WI38 (cell line): ENCODE measurements at regions not wholly inside any gene's neighbourhood (a gene's known extent, or its start where the extent isn't known, plus 50 kb on each side); places are given as distances from the start of the nearest gene placed in this dataset.

ENCODE experiments used
- H3K4me3 ChIP-seq: 2 replicates; pipeline ENCODE4 v1.5.1; 2011; ENCODE audit warnings: low read depth, mild to moderate bottlenecking, control low read depth, low read length
- CTCF ChIP-seq: IDR thresholded peaks from 2 replicates; pipeline ENCODE4 v1.5.1; 2012; ENCODE audit warnings: low read depth, mild to moderate bottlenecking, control low read depth, low read length

GRCh38 chr4:112979881-112980421, 69.5 kb upstream of the ANK2 start:
- no peak overlapping the region for H3K4me3 ChIP-seq
- TF ChIP-seq CTCF: no peak

- TF ChIP-seq CTCF: no peak
- no peak overlapping the region for H3K4me3 ChIP-seq
Observed at GRCh38 chr4:112982680-112983079, 66.8 kb upstream of the ANK2 start.

GRCh38 chr4:112994732-112995464, 54.6 kb upstream of the ANK2 start:
- no peak for TF ChIP-seq CTCF
- no peak overlapping the region for H3K4me3 ChIP-seq
